Parathyroid adenoma (tissue), 2 donors: ENCODE measurements at regions not wholly inside any gene's neighbourhood (a gene's known extent, or its start where the extent isn't known, plus 50 kb on each side); places are given as distances from the start of the nearest gene placed in this dataset.

Experiments
- H2AFZ ChIP-seq: fragments of 300-600 bp; sonication (generic); one replicate; pipeline ENCODE4 v1.7.0; 2017; ENCODE audit warnings: antibody characterized with exemption, mild to moderate bottlenecking
- H3K27ac ChIP-seq: fragments of 300-600 bp; sonication (generic); one replicate; pipeline ENCODE4 v1.7.0; 2017
- H3K27me3 ChIP-seq: fragments of 300-600 bp; sonication (generic); one replicate; pipeline ENCODE4 v1.7.0; 2017; ENCODE audit warnings: low read length; ENCODE audit not compliant: control insufficient read depth, insufficient read depth
- H3K36me3 ChIP-seq: fragments of 300-600 bp; sonication (generic); one replicate; pipeline ENCODE4 v1.7.0; 2017; ENCODE audit warnings: low read length; ENCODE audit not compliant: control insufficient read depth, insufficient read depth
- H3K4me1 ChIP-seq: fragments of 300-600 bp; sonication (generic); one replicate; pipeline ENCODE4 v1.7.0; 2017; ENCODE audit warnings: control low read depth
- H3K4me2 ChIP-seq: fragments of 300-600 bp; sonication (generic); one replicate; pipeline ENCODE4 v1.7.0; 2017; ENCODE audit warnings: low read length
- H3K4me3 ChIP-seq: fragments of 300-600 bp; sonication (generic); one replicate; pipeline ENCODE4 v1.7.0; 2017; ENCODE audit warnings: low read depth, low read length
- H3K79me2 ChIP-seq: fragments of 300-600 bp; sonication (generic); one replicate; pipeline ENCODE4 v1.7.0; 2017; ENCODE audit warnings: control low read depth
- H3K9ac ChIP-seq: fragments of 300-600 bp; sonication (generic); one replicate; pipeline ENCODE4 v1.7.0; 2017; ENCODE audit warnings: mild to moderate bottlenecking
- H3K9me3 ChIP-seq: fragments of 300-600 bp; sonication (generic); one replicate; pipeline ENCODE4 v1.7.0; 2017; ENCODE audit warnings: low read length; ENCODE audit not compliant: control insufficient read depth
- CTCF ChIP-seq: fragments of 300-600 bp; sonication (generic); IDR thresholded peaks from one replicate; pipeline ENCODE4 v1.7.0; 2017; ENCODE audit warnings: antibody characterized with exemption, mild to moderate bottlenecking
- donor health status: primary hyperparathyroidism.

GRCh38 chr2:84078471-84078870 lies 380.6 kb downstream of the SUCLG1 start:
- H3K4me3 ChIP-seq: no peak overlapping the region
- no peaks in the 10 kb centered on the region for H3K27me3 ChIP-seq
- H3K4me1 ChIP-seq: no peaks in the 10 kb centered on the region
- no peak overlapping the region for H3K27ac ChIP-seq
- no peak overlapping the region for H3K4me2 ChIP-seq
- no peak for TF ChIP-seq CTCF
- H2AFZ ChIP-seq: no peak overlapping the region
- H3K9ac ChIP-seq: no peak overlapping the region
- no peaks in the 10 kb centered on the region for H3K9me3 ChIP-seq
- H3K79me2 ChIP-seq: no peaks in the 10 kb centered on the region
- no peaks in the 10 kb centered on the region for H3K36me3 ChIP-seq

GRCh38 chr2:84077496-84077895 lies 381.6 kb downstream of the SUCLG1 start:
- Histone ChIP-seq H3K9ac (no peak overlapping the region), H3K4me2 (no peak overlapping the region), H3K79me2 (no peaks in the 10 kb centered on the region), H3K36me3 (no peaks in the 10 kb centered on the region), H3K27me3 (no peaks in the 10 kb centered on the region), H3K4me3 (no peak overlapping the region), H3K4me1 (no peaks in the 10 kb centered on the region), H3K27ac (no peak overlapping the region), H2AFZ (no peak overlapping the region), H3K9me3 (no peaks in the 10 kb centered on the region)
- peak; percentile 13 for TF ChIP-seq CTCF

GRCh38 chr2:84071050-84071449 lies 388.0 kb downstream of the SUCLG1 start:
- no peaks in the 10 kb centered on the region for H3K27me3 ChIP-seq
- H3K36me3 ChIP-seq: no peaks in the 10 kb centered on the region
- no peak overlapping the region for H2AFZ ChIP-seq
- no peak overlapping the region for H3K4me2 ChIP-seq
- no peak for TF ChIP-seq CTCF
- H3K27ac ChIP-seq: no peak overlapping the region
- H3K4me1 ChIP-seq: no peaks in the 10 kb centered on the region
- H3K4me3 ChIP-seq: no peak overlapping the region
- no peaks in the 10 kb centered on the region for H3K9me3 ChIP-seq
- no peak overlapping the region for H3K9ac ChIP-seq
- no peaks in the 10 kb centered on the region for H3K79me2 ChIP-seq

- Histone ChIP-seq H3K27me3 (no peaks in the 10 kb centered on the region), H3K27ac (no peak overlapping the region), H3K4me1 (no peaks in the 10 kb centered on the region), H3K9me3 (no peaks in the 10 kb centered on the region), H3K79me2 (no peaks in the 10 kb centered on the region), H3K9ac (no peak overlapping the region), H2AFZ (no peak overlapping the region), H3K4me3 (no peak overlapping the region), H3K4me2 (no peak overlapping the region), H3K36me3 (no peaks in the 10 kb centered on the region)
- TF ChIP-seq CTCF: no peak
Measured at GRCh38 chr2:84065857-84066256, 393.2 kb downstream of the SUCLG1 start.

GRCh38 chr2:84057917-84058560 lies 401.0 kb downstream of the SUCLG1 start:
- Histone ChIP-seq H3K36me3 (no peaks in the 10 kb centered on the region), H3K9ac (no peak overlapping the region), H3K4me3 (no peak overlapping the region), H3K4me2 (no peak overlapping the region), H3K79me2 (no peaks in the 10 kb centered on the region), H3K27me3 (no peaks in the 10 kb centered on the region), H2AFZ (no peak overlapping the region), H3K27ac (no peak overlapping the region), H3K4me1 (no peaks in the 10 kb centered on the region), H3K9me3 (no peaks in the 10 kb centered on the region)
- no peak for TF ChIP-seq CTCF
